ENCODE measurements at regions not wholly inside any gene's neighbourhood (a gene's known extent, or its start where the extent isn't known, plus 50 kb on each side); places are given as distances from the start of the nearest gene placed in this dataset.
"Not testable (repeated sequence)": the region's sequence is repeated elsewhere in the genome, so short reads cannot be mapped to it uniquely, and the experiment has no call there.

DNA sequence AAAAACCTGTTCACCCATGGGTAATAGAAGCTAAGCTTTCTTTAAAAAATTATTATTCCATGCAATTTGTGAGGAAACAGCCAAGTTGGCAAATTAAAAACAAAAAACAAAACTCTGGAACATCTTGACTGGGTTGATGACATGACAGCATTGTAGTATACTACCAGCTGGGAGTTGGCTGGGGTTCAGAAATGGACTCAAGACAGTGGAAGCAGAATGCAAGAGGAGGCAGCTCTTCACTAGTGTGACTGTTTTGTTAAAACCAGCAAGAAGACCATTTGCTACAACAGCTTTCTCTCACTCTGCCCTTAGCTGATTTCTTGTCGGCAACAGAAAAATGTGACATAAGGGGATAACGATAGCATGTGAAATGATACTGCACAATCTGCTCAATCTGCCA lies 1298.9 kb upstream of the ADGRL4 start:
- Histone ChIP-seq H3K9ac (ENCODE audit: extremely low read depth, low read length, poor library complexity, severe bottlenecking) (no peak overlapping the region), H3K27ac (ENCODE audit: low read depth, low read length) (no peak overlapping the region), H3K9me3 (ENCODE audit: control insufficient read depth, low read length) (no peaks in the 10 kb centered on the region), H3K36me3 (ENCODE audit: control insufficient read depth, insufficient read depth, low read length) (no peaks in the 10 kb centered on the region), H3K4me1 (ENCODE audit: control insufficient read depth, insufficient read depth, low read length) (no peaks in the 10 kb centered on the region), H3K4me3 (ENCODE audit: low read length) (no peak overlapping the region), H3K27me3 (ENCODE audit: control insufficient read depth, insufficient read depth, low read length, poor library complexity, severe bottlenecking) (no peaks in the 10 kb centered on the region)
- Mint-ChIP-seq H3K9me3 (no peaks in the 10 kb centered on the region), H3K27me3 (ENCODE audit: insufficient read depth) (peaks cover 2% of the 10 kb centered on the region), H3K4me3 (no peak overlapping the region), H3K36me3 (ENCODE audit: low read depth) (no peaks in the 10 kb centered on the region), H3K4me1 (no peaks in the 10 kb centered on the region), H3K27ac (no peak overlapping the region)
- DNase-seq, result no peak
- 94 to 100% methylated on average over 1 to 2 of the region's 2 CpGs for WGBS, 2 experiments (ENCODE audit: insufficient coverage in 1 of 2, insufficient read length in 1 of 2)
- TF ChIP-seq, protein P1, sequence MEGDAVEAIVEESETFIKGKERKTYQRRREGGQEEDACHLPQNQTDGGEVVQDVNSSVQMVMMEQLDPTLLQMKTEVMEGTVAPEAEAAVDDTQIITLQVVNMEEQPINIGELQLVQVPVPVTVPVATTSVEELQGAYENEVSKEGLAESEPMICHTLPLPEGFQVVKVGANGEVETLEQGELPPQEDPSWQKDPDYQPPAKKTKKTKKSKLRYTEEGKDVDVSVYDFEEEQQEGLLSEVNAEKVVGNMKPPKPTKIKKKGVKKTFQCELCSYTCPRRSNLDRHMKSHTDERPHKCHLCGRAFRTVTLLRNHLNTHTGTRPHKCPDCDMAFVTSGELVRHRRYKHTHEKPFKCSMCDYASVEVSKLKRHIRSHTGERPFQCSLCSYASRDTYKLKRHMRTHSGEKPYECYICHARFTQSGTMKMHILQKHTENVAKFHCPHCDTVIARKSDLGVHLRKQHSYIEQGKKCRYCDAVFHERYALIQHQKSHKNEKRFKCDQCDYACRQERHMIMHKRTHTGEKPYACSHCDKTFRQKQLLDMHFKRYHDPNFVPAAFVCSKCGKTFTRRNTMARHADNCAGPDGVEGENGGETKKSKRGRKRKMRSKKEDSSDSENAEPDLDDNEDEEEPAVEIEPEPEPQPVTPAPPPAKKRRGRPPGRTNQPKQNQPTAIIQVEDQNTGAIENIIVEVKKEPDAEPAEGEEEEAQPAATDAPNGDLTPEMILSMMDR (conservative IDR thresholded peaks at IDR 0.05), result no peak

DNA sequence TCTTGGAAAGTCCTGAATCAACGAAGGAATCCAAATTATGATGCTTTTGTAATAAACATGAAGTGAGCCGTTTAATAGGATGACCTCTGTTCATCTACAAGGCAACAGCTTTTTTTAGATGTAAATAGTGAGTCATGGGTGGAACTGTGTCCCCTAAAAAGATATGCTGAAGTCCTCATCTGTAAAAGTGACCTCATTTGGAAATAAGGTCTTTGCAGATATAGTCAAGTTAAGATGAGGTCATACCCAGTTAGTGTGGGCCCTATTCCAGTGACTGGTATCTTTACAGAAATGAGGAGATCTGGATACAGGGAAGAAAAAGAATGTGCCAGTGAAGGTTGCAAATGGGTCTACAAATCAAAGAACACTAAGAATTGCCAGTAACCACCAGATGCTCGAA lies 1287.3 kb upstream of the ADGRL4 start:
- TF ChIP-seq, protein P1 (conservative IDR thresholded peaks at IDR 0.05), result no peak
- Histone ChIP-seq H3K4me1 (ENCODE audit: control insufficient read depth, insufficient read depth, low read length) (no peaks in the 10 kb centered on the region), H3K9ac (ENCODE audit: extremely low read depth, low read length, poor library complexity, severe bottlenecking) (no peak overlapping the region), H3K27me3 (ENCODE audit: control insufficient read depth, insufficient read depth, low read length, poor library complexity, severe bottlenecking) (no peaks in the 10 kb centered on the region), H3K36me3 (ENCODE audit: control insufficient read depth, insufficient read depth, low read length) (no peaks in the 10 kb centered on the region), H3K27ac (ENCODE audit: low read depth, low read length) (no peak overlapping the region), H3K4me3 (ENCODE audit: low read length) (no peak overlapping the region), H3K9me3 (ENCODE audit: control insufficient read depth, low read length) (no peaks in the 10 kb centered on the region)
- Mint-ChIP-seq H3K9me3 (no peaks in the 10 kb centered on the region), H3K27me3 (ENCODE audit: insufficient read depth) (no peaks in the 10 kb centered on the region), H3K4me3 (no peak overlapping the region), H3K4me1 (peaks cover 4% of the 10 kb centered on the region), H3K36me3 (ENCODE audit: low read depth) (no peaks in the 10 kb centered on the region), H3K27ac (no peak overlapping the region)
- 95 to 100% methylated on average over 2 to 3 of the region's 3 CpGs for WGBS, 2 experiments (ENCODE audit: insufficient coverage in 1 of 2, insufficient read length in 1 of 2)
- DNase-seq, result no peak

DNA sequence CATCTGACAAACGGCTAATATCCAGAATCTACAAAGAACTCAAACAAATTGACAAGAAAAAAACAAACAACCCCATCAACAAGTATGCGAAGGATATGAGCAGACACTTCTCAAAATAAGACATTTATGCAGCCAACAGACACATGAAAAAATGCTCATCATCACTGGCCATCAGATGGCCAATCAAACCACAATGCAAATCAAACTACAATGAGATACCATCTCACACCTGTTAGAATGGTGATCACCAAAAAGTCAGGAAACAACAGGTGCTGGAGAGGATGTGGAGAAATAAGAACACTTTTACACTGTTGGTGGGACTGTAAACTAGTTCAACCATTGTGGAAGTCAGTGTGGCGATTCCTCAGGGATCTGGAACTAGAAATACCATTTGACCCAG lies 1282.2 kb upstream of the ADGRL4 start:
- not testable (repeated sequence) for H3K36me3 ChIP-seq (ENCODE audit: control insufficient read depth, insufficient read depth, low read length); H3K36me3 Mint-ChIP-seq (ENCODE audit: low read depth); H3K27ac ChIP-seq (ENCODE audit: low read depth, low read length); H3K9me3 ChIP-seq (ENCODE audit: control insufficient read depth, low read length); H3K4me1 Mint-ChIP-seq; H3K27ac Mint-ChIP-seq; H3K27me3 ChIP-seq (ENCODE audit: control insufficient read depth, insufficient read depth, low read length, poor library complexity, severe bottlenecking); H3K4me1 ChIP-seq (ENCODE audit: control insufficient read depth, insufficient read depth, low read length); H3K9ac ChIP-seq (ENCODE audit: extremely low read depth, low read length, poor library complexity, severe bottlenecking); H3K27me3 Mint-ChIP-seq (ENCODE audit: insufficient read depth); H3K4me3 Mint-ChIP-seq; DNase-seq; H3K9me3 Mint-ChIP-seq; H3K4me3 ChIP-seq (ENCODE audit: low read length)
- WGBS, 2 experiments (ENCODE audit: insufficient coverage in 1 of 2, insufficient read length in 1 of 2), result 82 to 85% methylated on average over 2 of the region's 3 CpGs

- no peak overlapping the region for H3K27ac Mint-ChIP-seq
Measured at GRCh38 chr1:80282536-80282935, 1276.0 kb upstream of the ADGRL4 start.

More at GRCh38 chr1:80282536-80282935, 1276.0 kb upstream of the ADGRL4 start:
- no peak for DNase-seq
- Mint-ChIP-seq H3K4me1 (no peaks in the 10 kb centered on the region), H3K4me3 (no peak overlapping the region), H3K9me3 (no peaks in the 10 kb centered on the region), H3K27me3 (ENCODE audit: insufficient read depth) (no peaks in the 10 kb centered on the region), H3K36me3 (ENCODE audit: low read depth) (no peaks in the 10 kb centered on the region)
- H3K27ac ChIP-seq (ENCODE audit: low read depth, low read length), result no peak overlapping the region
- H3K4me1 ChIP-seq (ENCODE audit: control insufficient read depth, insufficient read depth, low read length), result no peaks in the 10 kb centered on the region
- WGBS, 2 experiments (ENCODE audit: insufficient coverage in 1 of 2, insufficient read length in 1 of 2), result 94 to 100% methylated on average over 3 to 4 of the region's 4 CpGs
- H3K36me3 ChIP-seq (ENCODE audit: control insufficient read depth, insufficient read depth, low read length), result no peaks in the 10 kb centered on the region
- no peaks in the 10 kb centered on the region for H3K9me3 ChIP-seq (ENCODE audit: control insufficient read depth, low read length)
- TF ChIP-seq, protein P1 (conservative IDR thresholded peaks at IDR 0.05), result no peak
- H3K9ac ChIP-seq (ENCODE audit: extremely low read depth, low read length, poor library complexity, severe bottlenecking), result no peak overlapping the region
- H3K27me3 ChIP-seq (ENCODE audit: control insufficient read depth, insufficient read depth, low read length, poor library complexity, severe bottlenecking), result no peaks in the 10 kb centered on the region
- H3K4me3 ChIP-seq (ENCODE audit: low read length), result no peak overlapping the region

Data from endodermal cell (in vitro differentiated cells).